HFF-Myc (cell line): ENCODE measurements at regions not wholly inside any gene's neighbourhood (a gene's known extent, or its start where the extent isn't known, plus 50 kb on each side); places are given as distances from the start of the nearest gene placed in this dataset.
"Not testable (repeated sequence)": the region's sequence is repeated elsewhere in the genome, so short reads cannot be mapped to it uniquely, and the experiment has no call there.

ENCODE experiments used
- DNase-seq: peaks from one replicate; pipeline ENCODE4 v3.0.0-alpha.2; 2011; ENCODE audit warnings: low read depth; ENCODE audit errors: extremely low read depth
- H3K4me3 ChIP-seq: replicated peaks from 2 replicates; pipeline ENCODE4 v1.5.1; 2011; ENCODE audit warnings: low read depth, mild to moderate bottlenecking, control low read depth, low read length
- CTCF ChIP-seq: IDR thresholded peaks from 2 replicates; pipeline ENCODE4 v1.5.1; 2012; ENCODE audit warnings: mild to moderate bottlenecking, low read depth, low read length, control low read depth; ENCODE audit errors: missing control alignments

- H3K4me3 ChIP-seq, result no peak overlapping the region
- no peak for TF ChIP-seq CTCF
- DNase-seq, result no peak
Measured at GRCh38 chr12:31895449-31896150, 63.6 kb upstream of the RESF1 start.

GRCh38 chr12:31890295-31891285 lies 68.6 kb upstream of the RESF1 start:
- TF ChIP-seq CTCF, result no peak
- DNase-seq, result no peak
- H3K4me3 ChIP-seq, result no peak overlapping the region

- H3K4me3 ChIP-seq, result no peak overlapping the region
- DNase-seq, result no peak
- TF ChIP-seq CTCF, result no peak
Measured at GRCh38 chr12:31887109-31887811, 72.0 kb upstream of the RESF1 start.

- not testable (repeated sequence) for H3K4me3 ChIP-seq, DNase-seq
Measured at GRCh38 chr12:31882682-31883081, 76.5 kb upstream of the RESF1 start.

GRCh38 chr12:31880340-31880739 lies 78.9 kb upstream of the RESF1 start:
- no peak overlapping the region for H3K4me3 ChIP-seq
- TF ChIP-seq CTCF, result no peak
- no peak for DNase-seq

GRCh38 chr12:31877884-31878283 lies 81.3 kb upstream of the RESF1 start:
- no peak for DNase-seq
- H3K4me3 ChIP-seq, result no peak overlapping the region
- TF ChIP-seq CTCF, result no peak
